GM21360 (cell line): ENCODE measurements at regions not wholly inside any gene's neighbourhood (a gene's known extent, or its start where the extent isn't known, plus 50 kb on each side); places are given as distances from the start of the nearest gene placed in this dataset.

Source experiments
- ATAC-seq: cut with Tn5 transposase; IDR thresholded peaks from one replicate; pipeline ENCODE4 v1.9.1; 2021; ENCODE audit warnings: mild to moderate bottlenecking, moderate library complexity; ENCODE audit not compliant: unreplicated experiment

DNA sequence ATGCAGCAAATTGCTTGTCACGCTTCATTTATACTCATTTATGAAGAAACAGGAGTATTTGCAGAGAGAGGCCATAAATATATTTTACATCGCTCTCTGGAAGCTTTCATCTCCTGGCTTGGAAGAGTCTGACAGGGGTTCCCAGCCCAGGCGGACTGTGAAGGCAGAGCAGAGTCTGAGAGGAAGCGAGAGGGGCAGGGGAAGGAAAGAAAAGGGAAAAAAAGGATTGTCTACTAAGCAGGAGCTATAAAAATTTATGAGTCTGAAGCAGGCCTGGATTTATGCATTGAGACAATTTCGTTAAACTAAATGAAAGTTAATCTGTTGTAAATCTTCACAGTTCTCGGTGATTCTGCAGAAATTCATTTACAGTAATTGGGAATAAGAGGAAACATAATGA is 143.9 kb upstream of the GYPC start:
- no peak for ATAC-seq

DNA sequence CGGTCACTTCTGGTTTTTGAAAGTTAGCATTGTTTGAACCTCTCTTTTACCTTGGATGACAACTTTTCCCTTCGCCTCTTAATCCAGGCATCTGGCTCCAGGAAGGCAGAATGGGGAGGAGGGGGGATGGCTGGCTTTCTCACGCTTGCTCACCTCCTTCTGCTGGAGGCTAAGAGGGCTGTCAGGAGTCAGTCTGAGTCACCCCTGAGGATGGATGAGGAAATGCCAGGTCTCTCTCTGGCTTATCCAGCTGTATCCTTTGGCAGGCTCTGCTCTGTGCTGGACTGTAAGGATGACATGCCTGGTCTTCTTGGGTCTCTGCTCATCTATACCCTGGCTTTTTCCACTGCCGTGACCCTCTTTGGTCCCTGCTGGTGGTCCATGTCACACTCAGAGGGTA is 142.9 kb upstream of the GYPC start:
- ATAC-seq = no peak

DNA sequence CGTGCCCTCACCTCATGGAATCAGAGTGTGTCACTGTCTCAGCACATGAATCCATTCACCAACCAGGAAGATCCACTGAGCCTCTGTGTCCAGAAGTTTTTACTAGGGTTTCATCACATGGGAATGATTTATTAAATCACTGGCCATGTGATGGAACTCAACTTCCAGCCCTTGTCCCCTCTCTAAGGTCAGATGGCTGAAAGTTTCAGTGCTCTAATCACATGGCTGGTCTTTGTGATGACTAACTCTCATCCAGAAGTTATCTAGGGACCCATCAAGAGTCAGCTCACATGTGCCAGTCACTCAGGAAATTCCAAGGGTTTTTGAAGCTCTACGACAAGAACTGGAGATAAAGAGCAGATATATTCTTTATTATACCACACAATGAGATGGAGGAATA is 140.5 kb upstream of the GYPC start:
- ATAC-seq = no peak

DNA sequence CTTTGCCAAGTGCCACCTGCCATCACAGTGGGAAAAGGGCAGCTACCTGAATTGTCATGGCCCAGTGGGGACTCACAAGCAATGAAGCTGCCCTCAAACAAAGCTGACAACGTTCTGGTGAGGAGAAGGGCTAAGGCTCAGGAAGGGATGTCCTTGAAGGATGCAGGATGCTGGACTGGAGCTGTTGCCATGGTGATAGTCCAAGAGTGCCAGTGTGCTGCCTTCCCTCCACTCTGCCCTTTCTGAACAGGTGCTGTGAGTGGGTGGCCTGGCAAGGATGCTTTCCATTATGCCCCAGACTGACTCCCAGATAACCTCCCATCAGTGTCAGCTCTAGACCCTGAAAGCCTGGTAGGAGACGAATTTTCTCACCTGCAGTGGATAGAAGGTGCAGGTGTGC is 137.8 kb upstream of the GYPC start:
- no peak for ATAC-seq

DNA sequence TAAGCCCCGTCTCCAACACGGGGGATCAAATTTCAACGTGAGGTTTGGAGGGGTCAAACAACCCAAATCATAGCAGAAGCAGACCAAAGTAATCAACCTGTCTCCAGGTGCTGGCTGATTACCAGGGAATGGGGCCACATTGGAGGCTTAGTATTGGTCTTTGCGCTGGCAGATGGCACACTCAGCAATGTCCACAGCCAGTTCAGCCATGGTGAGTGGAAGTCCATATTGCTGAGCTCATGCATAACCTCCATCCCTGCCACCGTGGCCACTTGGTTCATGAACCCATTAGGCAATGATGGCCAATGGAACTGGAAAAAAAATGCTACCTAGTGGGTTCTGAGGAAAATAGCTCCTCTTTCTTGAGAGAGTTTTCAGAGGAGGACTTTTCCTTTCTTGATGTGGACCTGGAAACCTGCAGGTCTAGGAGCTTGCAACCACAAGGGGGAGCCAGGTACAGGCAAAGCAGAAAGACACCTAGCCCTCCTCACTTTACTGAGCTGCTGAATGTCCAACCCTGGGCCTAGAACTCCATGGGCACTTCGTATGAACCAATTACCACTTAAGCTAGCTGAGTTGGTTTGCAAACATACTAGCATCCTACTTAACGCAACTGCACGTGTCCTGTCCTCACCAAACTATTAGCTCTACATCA is 128.0 kb upstream of the GYPC start:
- ATAC-seq = peak; percentile 76

DNA sequence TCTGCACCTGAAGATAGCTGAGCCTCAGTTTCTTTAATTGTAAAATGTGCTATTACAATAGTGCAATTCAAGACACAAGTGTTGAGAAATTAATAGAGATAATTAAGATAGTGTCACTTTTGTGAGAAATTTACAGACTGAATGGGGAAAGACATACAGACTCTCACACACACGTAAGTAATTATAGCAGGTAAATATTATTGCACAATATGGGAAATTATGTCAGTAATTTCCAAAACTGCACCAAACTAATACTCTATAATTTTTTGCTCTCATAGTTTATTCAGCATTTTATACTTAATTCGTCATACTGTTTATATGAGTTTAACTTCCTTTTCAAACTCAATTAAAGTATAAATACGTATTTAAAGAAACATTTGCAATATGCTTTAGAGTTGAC is 124.9 kb upstream of the GYPC start:
- no peak for ATAC-seq

DNA sequence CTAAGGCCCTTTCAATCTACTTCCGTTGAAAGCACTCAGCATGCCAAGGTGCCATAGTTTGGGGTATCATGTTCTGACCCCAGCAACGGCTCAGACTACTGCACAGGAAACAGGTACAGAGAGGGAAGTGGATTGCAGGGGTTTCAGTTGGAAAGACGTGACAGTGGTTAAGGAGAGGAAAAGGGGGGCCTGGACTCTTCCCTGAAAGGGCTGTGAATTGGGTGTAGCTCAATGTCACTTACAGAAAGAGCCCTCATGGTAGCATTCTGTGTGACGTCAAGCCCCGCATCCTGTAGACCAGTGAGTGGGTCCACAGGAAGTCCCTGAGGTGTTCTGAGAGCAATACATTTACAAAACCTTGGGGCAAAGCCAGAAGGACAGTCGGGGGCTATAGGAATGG is 121.5 kb upstream of the GYPC start:
- no peak for ATAC-seq

DNA sequence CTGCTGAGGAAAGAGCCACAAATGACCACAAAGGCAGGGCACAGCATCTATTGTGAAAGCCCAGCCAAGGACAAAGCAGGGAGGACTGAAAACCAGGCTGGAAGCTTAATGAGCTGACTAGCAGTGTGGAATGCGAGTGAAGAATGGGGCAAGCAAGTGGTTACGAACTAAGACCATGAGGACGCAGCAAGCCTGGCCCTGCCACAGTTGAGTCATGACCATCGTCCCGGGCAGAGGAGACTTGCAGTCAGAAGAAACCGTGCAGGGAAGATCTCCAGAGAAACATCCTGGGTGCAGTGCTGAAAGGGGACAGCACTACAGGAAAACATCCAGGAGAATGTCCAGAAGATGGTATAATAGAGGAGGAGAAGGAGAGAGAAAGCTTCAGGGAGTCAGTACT is 120.5 kb upstream of the GYPC start:
- ATAC-seq = no peak

DNA sequence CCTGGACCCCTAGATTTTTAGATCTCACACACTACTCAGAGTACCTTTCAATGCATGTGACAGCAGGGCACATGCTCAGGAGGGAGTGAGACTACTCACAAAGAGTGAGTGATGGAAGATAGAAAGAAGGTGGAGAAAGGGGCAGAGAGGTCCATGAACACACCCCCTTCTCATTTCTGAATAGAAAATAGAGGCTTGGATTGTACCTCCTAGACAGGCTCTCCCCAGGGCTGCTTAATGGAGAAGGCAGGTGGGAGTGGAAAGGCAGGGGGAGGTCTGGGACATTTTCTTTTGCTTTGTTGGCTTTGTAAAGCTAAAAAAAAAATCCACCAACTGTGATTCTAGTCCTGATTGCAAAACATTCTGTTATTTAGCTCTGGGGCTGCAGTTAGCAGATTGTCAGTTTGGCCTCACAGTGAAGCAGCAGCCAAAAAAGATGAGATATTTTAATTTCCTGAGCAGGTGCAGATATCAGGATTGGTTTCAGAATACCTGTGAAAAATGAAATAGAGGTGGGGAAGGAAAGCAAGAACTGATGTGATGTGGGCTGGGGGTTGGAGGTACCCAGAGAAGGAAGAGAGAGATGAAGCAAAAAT is 119.3 kb upstream of the GYPC start:
- ATAC-seq = no peak

DNA sequence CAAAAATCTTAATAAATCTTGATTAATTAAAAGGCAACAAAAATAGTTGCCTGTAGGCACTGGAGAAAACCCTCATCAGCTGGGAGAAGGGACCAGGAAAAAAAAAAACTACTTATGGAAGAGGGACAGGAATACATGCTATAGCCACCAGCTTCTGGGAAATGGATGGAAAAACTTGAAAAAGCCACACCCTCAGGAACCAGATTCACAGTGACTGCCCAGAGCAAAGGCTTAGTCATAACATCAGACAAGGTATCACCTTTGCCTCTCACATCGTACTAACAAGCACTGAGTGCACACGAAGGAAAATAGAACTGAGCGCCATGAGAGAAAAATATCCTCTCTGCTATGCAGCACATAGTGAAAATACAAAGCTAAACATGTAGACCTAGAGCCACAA is 116.9 kb upstream of the GYPC start:
- no peak for ATAC-seq

DNA sequence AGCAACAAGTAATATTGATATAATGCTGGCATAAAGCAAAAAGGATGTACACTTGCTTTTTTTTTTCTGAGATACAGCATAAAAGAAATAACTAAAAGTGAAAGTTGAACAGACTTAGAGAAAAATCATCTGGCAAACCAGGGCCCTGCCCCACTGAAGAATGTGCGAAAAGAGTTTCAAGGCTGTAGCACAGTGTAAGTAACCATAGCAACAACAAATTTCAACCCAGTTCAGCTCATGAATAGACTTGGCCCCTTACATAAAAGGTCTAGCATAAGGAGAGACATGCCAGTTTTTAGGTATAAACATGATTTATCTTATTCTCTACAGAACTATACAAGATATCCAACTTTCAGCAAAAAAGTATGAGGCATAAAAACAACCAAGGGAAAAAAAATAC is 113.7 kb upstream of the GYPC start:
- ATAC-seq = no peak

DNA sequence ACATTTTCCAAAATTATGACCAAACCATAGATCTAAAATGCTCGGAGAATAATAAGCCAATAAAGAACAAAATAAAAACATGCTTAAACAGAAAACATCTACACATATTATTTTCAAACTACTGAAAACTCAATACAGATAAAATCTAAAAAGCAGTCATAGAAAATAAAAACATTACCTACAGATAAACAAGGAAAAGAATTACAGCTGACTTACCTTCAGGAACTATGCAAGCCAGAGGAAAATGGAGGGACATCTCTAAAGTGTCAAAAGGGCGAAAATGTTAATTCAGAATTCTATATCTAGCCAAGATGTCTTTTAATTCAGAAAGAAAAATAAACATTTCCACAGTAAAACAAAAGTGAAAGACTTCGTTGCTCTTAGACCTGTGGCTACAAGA is 112.9 kb upstream of the GYPC start:
- no peak for ATAC-seq

DNA sequence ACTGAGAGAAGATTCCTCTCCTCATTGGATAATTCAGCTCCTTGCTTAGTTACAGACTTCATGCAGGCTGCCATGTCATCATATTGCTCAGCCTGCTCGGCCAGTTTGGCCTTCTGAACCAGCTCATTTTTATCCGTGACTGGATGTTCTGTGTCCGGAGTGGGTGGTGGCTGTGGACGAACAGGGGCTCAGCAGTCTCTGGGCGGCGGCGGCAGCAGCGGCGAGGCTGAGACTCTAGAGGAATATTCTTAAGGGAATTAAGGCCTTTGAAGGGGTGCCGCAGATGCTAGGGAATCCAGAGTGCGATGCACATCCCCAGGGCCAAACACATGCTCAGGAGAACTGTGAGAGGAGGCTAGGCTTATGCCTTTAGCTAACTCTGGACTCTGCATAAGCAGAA is 97.9 kb upstream of the GYPC start:
- no peak for ATAC-seq

DNA sequence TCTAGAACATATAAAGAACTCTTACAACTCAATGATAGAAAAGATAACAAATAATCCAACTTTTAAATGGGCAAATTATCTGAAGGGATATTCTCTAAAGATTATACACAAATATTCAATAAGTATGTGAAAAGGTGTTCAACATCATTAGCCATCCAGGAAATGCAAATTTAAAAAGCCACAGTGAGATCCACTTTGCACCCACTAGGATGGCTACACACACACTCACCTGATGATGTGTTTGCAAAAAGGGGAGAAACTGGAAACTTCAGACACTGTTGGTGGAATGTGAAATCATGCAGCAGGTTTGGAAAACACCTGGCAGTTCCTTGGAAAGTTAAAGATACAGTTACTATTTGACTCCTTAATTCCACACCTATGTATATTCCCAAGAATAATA is 87.2 kb upstream of the GYPC start:
- ATAC-seq = no peak

DNA sequence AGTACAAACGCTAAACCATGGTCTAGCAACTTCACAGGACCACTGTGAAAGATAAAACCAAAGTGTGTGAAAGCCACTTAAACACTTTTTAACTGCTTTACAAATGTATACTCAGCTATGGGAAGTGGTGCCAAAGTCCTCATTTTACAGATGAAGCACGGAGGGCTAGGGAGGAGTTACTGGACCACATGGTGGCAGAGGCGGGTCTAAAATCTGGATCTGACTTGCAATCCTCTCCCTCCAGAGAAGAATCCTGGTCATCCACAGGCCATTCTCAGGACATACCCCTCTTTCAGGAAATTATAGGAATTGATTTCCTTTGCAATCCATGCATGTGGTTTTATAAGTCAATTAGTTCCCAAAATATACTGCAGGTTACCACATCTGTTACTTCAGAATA is 84.6 kb upstream of the GYPC start:
- ATAC-seq = no peak

DNA sequence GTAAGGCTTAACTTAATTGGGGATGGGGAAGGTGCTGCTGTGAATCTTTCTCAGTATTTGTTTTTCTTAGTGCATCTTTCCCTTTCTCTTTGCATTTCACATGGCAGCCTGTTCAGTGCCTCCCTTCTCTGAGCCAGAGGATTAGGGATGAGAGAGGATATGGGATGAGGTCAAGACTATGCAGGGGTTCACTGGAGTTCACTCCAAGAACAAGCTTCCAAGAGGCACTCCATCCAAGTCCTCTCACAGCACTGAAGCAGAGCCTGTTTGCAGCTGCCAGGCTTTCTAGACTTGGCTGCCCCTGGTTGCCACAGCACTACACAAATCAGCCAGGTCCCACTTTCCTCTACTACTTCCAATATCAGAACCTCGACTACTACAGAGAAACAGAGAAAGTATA is 80.3 kb upstream of the GYPC start:
- no peak for ATAC-seq

DNA sequence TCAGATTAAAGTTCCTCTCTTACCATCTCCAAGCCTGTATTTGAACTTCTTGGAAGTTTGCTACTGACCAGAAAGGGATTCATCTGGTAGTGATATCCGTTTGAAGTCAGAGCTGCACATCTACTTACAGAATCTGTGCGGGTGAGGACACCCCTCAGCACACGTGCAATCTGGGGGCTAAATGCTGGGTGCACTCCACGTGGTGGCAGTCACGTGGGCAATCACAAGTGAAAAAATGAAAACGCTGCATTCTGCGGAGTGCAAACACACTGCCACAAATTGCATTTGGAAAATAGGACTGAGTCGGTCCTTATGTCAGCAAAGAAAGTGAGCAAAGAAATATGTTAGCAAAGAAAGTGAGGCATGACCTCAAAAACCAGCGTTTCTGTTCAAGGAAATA is 76.1 kb upstream of the GYPC start:
- no peak for ATAC-seq

DNA sequence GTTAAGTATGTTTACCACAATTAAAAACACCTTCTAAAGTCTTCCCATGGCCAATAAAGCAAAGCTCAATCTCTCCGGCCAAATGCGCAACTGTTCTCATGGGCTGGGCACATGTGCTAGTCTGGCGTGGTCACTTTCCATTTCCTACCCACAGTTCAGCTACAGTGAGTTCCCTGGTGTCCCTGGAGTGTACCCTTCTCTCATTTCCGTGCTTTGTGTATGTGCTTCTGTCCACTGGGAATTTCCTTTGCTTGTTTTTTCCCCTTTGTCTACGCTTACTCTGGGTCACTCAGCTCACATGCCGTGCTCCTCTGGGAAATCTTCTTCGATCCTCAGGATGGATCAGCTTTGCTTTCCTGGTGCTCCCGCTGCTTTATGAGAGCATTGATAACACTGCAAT is 69.6 kb upstream of the GYPC start:
- no peak for ATAC-seq

DNA sequence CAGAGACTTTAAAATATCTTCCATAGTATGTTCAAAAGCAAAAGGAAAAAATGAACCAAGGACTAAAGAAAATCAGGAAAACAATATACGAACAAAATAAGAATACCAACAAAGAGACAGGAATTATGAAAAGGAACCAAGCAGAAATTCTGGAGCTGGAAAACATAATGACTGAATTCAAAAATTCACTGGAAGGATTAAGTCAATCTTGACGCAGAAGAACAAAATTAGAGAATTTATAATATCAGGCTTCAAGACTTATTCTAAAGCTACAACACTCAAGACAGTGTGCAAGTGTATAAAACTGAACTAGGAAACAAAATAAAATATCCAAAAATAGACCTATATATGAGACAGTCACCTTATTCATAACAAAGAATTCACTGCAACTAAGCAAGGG is 56.9 kb upstream of the GYPC start:
- no peak for ATAC-seq

DNA sequence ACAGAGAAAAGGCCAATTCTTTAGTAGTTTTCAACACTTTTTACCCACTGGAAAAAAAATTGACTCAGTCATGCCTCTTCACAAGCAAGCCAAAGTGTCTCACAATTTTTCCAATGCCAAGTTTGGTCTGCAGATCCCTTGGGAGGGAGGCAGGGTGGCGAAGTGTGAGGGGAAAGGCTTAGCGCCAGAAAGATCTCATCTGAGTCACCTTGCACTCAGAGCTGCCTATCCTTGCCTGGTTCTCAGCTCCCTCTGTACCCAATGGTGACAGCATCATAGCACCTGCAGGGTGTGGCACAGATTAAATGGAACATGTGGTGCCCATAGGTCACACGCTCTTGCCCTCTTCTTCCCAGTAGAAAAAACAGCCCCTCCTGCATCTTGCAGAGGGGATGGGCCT is 55.2 kb upstream of the GYPC start:
- ATAC-seq = no peak

DNA sequence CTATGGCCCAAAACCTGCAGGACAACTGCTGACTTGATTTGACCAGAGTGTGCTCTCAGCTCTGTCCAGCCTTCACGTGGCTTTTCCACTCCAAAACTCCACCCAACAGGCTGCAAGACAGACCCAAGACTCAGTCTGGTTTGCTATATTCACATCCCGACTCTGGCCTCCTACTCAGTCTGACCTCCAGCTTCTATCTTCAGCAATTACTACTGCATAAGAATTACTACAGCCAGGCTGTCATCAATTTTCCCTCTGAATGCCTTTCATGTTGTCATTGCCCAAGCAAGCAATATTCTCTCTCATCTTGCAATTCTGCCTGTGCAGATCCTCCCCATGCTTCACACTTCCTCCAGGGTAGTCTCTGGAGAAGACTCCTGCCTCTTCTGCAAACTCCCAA is 53.6 kb upstream of the GYPC start:
- ATAC-seq = no peak
